ENCODE measurements at regions not wholly inside any gene's neighbourhood (a gene's known extent, or its start where the extent isn't known, plus 50 kb on each side); places are given as distances from the start of the nearest gene placed in this dataset.

DNA sequence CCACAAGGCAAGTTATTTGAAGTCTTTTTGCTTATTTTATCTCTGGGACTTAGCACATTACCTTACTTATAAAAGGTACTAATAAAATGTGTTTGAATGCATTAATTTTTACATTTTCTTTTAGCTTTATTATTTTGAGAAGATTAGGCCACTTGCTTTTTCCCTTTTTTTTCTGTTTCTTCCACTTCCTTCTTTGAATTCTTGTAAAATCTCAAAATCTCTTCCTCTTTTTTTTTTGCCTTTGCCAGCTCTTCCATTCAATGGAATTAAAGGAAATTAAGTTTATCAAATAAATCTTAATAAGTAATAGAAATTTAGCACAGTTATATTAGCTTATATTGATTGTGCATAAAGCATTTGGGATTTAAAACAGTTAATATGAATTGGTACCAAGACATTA, 260.9 kb downstream of the SRGAP2C start:
- TF ChIP-seq, protein P1, sequence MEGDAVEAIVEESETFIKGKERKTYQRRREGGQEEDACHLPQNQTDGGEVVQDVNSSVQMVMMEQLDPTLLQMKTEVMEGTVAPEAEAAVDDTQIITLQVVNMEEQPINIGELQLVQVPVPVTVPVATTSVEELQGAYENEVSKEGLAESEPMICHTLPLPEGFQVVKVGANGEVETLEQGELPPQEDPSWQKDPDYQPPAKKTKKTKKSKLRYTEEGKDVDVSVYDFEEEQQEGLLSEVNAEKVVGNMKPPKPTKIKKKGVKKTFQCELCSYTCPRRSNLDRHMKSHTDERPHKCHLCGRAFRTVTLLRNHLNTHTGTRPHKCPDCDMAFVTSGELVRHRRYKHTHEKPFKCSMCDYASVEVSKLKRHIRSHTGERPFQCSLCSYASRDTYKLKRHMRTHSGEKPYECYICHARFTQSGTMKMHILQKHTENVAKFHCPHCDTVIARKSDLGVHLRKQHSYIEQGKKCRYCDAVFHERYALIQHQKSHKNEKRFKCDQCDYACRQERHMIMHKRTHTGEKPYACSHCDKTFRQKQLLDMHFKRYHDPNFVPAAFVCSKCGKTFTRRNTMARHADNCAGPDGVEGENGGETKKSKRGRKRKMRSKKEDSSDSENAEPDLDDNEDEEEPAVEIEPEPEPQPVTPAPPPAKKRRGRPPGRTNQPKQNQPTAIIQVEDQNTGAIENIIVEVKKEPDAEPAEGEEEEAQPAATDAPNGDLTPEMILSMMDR (IDR thresholded peaks at IDR 0.05 in 4 of 5, conservative IDR thresholded peaks at IDR 0.05 in 1 of 5) = no peak
- no peak for TF ChIP-seq POLR2A (IDR thresholded peaks at IDR 0.05)
